ENCODE measurements at regions not wholly inside any gene's neighbourhood (a gene's known extent, or its start where the extent isn't known, plus 50 kb on each side); places are given as distances from the start of the nearest gene placed in this dataset.
A peak's percentile ranks its signal among the peaks of the same experiment; 100 is the strongest.

DNA sequence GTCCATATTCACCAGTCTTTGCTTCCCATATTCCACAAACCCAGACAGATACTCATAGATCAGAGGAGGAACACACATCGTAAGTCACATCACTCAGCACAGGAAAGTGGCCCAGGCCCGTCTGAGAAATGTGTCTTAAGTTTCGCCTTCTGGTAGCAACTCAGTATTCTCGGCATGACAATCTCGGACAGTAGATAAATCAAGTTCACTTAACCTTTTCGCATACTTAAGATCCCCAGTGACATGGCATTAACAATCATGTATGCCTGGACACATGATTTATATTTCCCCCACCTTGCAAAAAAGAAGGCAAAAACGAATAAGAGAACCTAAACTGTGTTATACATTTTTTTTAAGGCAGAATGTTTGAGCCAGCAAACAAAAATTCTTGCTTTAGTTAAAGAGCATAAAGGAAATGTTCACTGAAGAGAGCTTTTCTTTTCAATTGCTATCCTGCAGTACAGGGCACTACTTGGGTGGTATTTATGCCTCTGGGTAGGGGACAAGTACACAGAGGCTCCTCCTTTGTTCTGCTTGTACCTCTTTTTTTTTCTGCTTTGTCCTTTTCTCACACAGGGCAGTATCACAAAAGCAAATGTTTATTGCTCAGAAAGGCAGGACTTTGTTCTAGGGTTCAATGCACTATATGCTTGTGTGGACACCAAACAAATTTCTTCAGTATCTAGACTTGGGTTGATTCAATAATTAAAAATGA, 360.6 kb downstream of the TDRD3 start:
- ATAC-seq (ENCODE audit: poor library complexity) (no peak), DNase-seq (no peak)
- intact Hi-C loops (cut with DNase I), result no loop called here

- intact Hi-C loops (cut with DNase I), result no loop called here
- DNase-seq (no peak), ATAC-seq (ENCODE audit: poor library complexity) (peak; percentile 61)
Measured at GRCh38 chr13:60756306-60756705, 359.3 kb downstream of the TDRD3 start.

GRCh38 chr13:60755380-60756163, 358.6 kb downstream of the TDRD3 start:
- no peak for ATAC-seq (ENCODE audit: poor library complexity)
- intact Hi-C loops (cut with DNase I), result no loop called here
- no peak for DNase-seq

GRCh38 chr13:60754211-60755090, 357.4 kb downstream of the TDRD3 start:
- no peak for DNase-seq
- ATAC-seq (ENCODE audit: poor library complexity), result no peak
- intact Hi-C loops (cut with DNase I), result no loop called here

GRCh38 chr13:60753641-60754040, 356.6 kb downstream of the TDRD3 start:
- DNase-seq (no peak), ATAC-seq (ENCODE audit: poor library complexity) (no peak)
- intact Hi-C loops (cut with DNase I), result no loop called here

GRCh38 chr13:60745343-60745742, 348.3 kb downstream of the TDRD3 start:
- intact Hi-C loops (cut with DNase I), result no loop called here
- no peak for DNase-seq
- no peak for ATAC-seq (ENCODE audit: poor library complexity)

DNA sequence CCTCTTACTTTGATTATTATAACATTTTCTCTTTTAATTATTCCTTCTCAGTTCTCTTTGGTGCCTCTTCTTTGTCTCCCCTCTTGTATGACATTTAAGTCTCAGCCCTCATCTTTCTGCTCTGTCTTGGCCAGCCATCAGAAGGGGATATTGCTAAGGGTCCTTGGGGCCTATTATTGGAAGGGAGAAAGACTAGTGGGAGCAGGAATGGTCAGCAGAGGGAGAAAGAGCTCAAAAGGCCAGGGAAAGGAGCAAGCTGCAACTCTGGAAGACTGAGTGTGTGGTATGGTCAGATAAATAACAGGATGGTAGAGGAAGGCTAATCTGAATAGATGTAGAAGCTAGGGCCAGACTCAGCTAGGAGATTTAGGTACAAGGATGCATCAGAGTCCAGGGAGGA, 336.9 kb downstream of the TDRD3 start:
- no peak for ATAC-seq (ENCODE audit: poor library complexity)
- DNase-seq, result no peak
- intact Hi-C loops (cut with DNase I), result no loop called here

GRCh38 chr13:60727140-60727539, 330.1 kb downstream of the TDRD3 start:
- intact Hi-C loops (cut with DNase I), result no loop called here
- ATAC-seq (ENCODE audit: poor library complexity) (no peak), DNase-seq (no peak)

DNA sequence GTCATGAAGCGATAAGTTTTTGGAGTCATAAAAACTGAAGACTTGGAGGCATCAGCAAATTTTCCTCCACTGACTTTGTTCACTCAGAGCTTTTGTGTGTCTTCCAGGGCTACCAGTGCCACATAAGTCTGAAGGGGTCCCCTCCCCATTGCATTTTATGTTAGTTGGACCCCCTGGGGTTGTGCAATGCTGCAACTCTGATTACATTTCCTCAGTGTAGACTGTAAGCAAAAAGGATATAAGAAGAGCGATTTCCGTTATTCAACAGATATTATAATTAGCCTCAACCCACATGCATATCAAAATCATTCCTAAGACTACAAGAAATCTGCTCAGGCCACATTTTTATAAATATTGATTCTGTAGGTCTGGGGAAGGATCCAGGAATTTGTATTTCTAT, 324.0 kb downstream of the TDRD3 start:
- ATAC-seq (ENCODE audit: poor library complexity), result no peak
- DNase-seq, result no peak
- intact Hi-C loops (cut with DNase I), result no loop called here

GRCh38 chr13:60720590-60720989, 323.6 kb downstream of the TDRD3 start:
- ATAC-seq (ENCODE audit: poor library complexity) (peak; percentile 43), DNase-seq (no peak)
- intact Hi-C loops (cut with DNase I), result no loop called here

DNA sequence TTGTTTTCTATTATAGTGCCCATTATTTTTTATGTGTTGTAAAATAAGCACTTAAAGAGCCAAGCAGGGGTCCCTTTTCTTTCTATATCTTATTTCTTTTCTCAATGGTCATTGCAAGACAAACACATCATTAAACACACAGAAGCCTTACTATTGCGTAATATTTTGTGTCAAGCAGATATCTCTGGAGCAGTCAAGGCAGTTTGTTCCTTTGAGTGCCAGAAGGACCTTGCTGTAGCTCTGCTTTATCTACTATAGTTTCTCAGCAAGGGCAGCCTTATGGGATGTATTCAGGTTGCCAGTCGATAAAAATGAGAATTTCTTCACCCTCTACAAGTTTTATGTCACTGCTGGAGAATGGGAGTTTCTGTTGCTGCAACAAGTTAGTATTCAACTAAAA, 319.3 kb downstream of the TDRD3 start:
- peak; percentile 57 for ATAC-seq (ENCODE audit: poor library complexity)
- DNase-seq, result no peak
- intact Hi-C loops (cut with DNase I), result no loop called here

DNA sequence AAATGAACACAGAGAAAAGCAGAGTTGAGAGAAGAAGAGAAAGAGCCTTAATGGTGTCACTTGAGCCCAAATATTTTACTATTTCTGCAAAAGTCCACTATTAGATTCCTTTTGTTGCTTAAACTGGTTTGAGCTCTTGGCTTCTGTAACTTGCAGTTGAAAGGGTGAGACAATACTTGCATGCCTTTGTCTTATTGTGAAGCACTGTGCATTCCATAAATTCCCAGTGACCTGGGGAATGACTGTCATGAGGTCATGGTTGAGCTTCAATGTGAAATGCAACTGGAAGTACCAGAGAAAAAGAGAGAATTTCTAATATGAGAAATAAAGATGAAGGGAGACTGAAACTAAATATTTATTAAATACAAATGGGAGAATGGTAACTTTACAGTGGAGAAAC, 310.9 kb downstream of the TDRD3 start:
- DNase-seq (no peak), ATAC-seq (ENCODE audit: poor library complexity) (no peak)
- intact Hi-C loops (cut with DNase I), result no loop called here

GRCh38 chr13:60701895-60702294, 304.9 kb downstream of the TDRD3 start:
- DNase-seq (no peak), ATAC-seq (ENCODE audit: poor library complexity) (no peak)
- intact Hi-C loops (cut with DNase I), result no loop called here

GRCh38 chr13:60700994-60701393, 304.0 kb downstream of the TDRD3 start:
- intact Hi-C loops (cut with DNase I), result no loop called here
- no peak for ATAC-seq (ENCODE audit: poor library complexity)
- DNase-seq, result no peak

DNA sequence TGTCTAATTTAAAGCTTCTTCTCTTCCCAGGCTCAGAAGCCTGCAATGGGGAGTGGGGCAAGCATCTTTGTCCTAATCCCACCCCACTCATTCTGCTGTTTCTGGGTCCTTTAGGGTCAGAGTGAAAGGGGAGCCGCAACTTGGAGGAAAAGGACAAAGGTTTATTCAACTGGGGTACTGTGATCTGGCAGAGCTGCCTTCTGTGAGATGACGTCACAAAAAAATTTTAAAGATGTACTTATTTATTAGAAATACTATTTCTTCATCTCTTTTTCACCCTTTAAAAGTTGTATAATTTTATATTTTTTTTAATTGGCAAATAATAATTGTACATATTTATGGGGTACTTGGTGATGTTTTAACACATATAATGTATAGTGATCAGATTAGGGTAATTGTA, 302.6 kb downstream of the TDRD3 start:
- no peak for ATAC-seq (ENCODE audit: poor library complexity)
- intact Hi-C loops (cut with DNase I), result no loop called here
- DNase-seq, result no peak

GRCh38 chr13:60696602-60697001, 299.6 kb downstream of the TDRD3 start:
- ATAC-seq (ENCODE audit: poor library complexity), result no peak
- intact Hi-C loops (cut with DNase I), result no loop called here
- DNase-seq, result no peak

DNA sequence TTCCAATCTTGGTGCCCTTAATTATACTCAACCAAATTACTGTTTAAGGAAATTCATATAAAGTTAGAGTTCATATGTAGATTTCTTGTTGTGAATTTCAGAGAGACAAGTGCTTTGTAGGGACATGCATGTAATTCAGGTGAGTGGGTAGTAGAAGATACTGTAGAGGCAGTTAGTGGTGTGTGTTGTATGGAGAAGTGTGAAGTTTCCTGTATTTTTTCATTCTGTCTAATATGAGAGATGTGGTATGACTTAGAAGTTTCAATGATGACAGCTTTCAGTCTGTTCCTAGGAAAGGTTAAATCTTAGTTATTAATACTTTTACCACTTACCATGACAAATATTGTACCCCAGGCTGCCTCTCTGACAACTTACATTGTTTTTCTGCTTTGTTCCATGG, 294.2 kb downstream of the TDRD3 start:
- intact Hi-C loops (cut with DNase I), result no loop called here
- ATAC-seq (ENCODE audit: poor library complexity) (no peak), DNase-seq (no peak)

DNA sequence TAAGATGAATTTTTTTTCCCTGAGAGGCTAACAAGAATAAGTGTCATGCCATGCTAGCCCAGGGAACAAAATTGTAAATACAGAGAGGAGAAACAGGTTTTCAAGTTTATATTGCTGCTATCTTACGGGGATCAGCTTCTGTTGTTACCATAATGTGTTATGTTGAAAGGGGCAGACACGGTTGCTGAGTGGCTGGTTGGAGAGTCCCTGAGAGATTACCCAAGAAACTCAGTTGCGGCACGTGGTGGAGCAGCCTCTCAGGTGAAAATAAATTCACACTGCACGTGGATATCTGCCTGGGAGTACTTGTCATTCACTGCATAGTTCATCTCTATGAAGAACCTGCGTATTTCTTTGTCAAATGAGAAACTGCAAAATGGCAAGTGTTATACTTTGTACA, 293.6 kb downstream of the TDRD3 start:
- intact Hi-C loops (cut with DNase I), result no loop called here
- DNase-seq (no peak), ATAC-seq (ENCODE audit: poor library complexity) (no peak)

DNA sequence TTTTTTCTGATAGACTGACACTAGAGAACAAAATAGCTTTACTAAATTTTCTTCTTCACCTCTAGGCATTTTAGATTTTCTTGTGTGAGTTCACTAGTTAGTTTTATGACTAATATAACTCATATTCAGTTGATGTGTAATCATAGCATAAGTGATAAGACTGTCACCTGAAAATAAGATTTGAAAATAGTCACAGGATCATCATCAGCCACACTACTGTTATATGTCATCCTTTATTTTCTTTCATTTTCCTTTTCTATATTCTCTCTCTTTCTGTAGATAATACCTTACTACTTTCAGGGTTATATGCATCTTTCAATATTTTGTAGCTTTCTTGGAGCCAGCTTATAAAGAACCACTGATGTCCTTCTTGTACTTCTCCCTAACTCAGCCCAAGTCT, 292.6 kb downstream of the TDRD3 start:
- no peak for ATAC-seq (ENCODE audit: poor library complexity)
- intact Hi-C loops (cut with DNase I), result no loop called here
- no peak for DNase-seq

GRCh38 chr13:60689076-60689475, 292.1 kb downstream of the TDRD3 start:
- intact Hi-C loops (cut with DNase I), result no loop called here
- DNase-seq, result no peak
- ATAC-seq (ENCODE audit: poor library complexity), result no peak
